GM18907 (cell line): ENCODE measurements at regions not wholly inside any gene's neighbourhood (a gene's known extent, or its start where the extent isn't known, plus 50 kb on each side); places are given as distances from the start of the nearest gene placed in this dataset.

Experiments used
- ATAC-seq: cut with Tn5 transposase; IDR thresholded peaks from one replicate; pipeline ENCODE4 v1.9.1; 2021; ENCODE audit warnings: mild to moderate bottlenecking, moderate library complexity; ENCODE audit not compliant: unreplicated experiment

DNA sequence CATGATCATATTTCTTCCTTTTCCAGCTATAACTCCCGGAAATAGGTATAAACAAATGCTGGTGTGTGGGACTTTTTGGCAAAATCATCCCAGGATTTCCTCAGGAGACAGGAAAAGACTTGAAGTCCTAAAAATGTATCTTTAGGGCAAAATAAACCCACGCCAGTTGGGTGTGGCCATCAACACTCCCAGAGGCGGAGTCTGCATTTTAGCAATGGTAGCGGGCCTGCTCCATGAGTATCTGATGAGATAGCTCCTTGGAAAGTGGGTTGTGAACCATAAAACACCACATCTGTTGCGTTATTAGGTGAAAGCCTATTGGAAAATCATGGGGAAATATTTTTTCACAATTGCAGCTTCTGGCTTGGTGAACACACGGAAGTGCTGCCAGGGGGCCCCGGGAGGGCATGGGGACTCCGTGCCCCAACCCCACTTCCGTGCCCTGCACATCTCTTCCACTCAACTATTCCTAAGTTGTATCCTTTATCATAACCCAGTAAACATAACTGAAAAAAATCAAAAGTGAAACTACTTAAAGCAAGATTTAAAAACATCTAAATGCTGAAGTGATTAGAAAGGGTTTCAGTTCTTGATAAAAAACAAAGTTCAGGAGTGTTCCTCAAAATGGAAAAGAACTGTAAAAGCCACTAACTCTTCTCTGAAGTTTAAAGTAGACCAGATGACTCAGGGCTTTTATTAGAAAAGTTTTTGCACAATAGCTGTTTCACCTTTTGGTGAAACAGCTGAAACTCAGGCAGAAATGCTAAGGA, 111.2 kb downstream of the LRRC70 start:
- no peak for ATAC-seq

DNA sequence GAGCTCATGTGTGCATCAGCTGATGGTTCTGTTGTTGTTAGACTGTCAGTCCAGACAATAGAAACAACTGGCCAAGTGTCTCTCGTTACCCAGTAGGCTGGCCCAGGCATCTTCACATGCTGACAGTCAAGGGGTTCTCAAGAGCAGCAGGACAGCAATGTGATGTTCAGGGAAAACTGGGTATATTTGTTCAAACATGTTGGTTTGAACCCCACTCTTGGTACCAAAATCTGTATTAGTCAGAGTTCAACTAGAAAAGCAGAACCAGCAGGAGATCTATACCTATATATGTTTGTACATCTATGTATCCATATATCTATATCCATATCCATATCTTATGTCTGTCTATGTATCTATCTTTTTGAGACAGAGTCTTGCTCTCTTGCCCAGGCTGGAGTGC, 108.1 kb downstream of the LRRC70 start:
- no peak for ATAC-seq

DNA sequence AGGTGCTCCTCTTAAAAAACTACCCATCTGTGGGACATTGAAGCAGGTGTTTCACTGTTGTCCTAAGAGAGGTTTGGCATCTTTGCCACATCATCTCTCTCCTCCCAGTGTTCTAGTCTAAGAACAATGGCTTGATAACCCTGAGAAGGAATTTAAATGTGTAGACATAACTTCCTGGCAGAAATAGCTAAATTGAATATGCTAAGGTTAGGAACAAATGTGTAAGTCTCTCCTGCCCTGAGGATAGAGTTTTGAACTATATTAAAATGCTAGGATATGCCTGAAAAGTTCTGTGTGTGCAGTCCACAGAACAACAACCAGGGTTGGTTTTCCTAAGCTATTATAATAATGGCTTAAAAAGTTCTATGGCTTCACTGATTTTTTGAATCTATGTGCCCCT, 106.6 kb downstream of the LRRC70 start:
- no peak for ATAC-seq

DNA sequence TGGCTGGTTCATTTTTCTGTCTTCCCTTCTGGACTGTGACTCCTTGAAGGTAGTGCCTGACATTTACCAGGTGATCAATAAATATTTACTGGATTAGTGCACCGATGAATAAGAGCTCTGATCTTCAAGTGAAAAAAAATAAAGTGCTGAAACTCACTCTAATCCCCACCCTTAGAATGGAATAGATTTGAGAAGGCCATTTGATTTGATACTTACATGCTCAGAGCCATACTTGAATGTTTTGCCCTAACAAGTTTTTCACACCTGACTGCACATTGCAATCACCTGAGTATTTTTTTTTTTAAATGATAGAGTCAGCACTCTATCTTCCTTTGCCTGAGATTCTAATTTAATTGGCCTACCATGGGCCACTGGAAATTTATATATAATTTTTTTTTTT, 105.7 kb downstream of the LRRC70 start:
- ATAC-seq: no peak

DNA sequence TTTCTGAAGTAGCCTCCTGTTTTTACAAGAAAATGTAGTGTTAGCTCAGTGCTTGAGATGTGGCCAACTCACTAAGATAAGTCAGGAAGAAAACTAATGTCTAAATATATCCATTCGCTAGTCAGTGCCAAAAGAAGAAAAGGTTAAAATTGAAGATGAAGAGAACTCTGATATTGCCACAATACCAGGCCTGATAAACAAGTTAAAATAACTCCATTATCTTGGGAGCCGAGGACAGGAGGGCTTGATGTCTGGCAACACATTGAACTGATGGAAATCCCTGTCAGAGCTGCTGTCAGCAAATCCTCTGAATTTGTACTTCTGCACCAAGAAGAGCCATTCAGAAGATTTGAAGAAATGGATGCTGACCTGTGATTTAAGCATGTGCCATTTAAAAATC, 103.4 kb downstream of the LRRC70 start:
- ATAC-seq: no peak

DNA sequence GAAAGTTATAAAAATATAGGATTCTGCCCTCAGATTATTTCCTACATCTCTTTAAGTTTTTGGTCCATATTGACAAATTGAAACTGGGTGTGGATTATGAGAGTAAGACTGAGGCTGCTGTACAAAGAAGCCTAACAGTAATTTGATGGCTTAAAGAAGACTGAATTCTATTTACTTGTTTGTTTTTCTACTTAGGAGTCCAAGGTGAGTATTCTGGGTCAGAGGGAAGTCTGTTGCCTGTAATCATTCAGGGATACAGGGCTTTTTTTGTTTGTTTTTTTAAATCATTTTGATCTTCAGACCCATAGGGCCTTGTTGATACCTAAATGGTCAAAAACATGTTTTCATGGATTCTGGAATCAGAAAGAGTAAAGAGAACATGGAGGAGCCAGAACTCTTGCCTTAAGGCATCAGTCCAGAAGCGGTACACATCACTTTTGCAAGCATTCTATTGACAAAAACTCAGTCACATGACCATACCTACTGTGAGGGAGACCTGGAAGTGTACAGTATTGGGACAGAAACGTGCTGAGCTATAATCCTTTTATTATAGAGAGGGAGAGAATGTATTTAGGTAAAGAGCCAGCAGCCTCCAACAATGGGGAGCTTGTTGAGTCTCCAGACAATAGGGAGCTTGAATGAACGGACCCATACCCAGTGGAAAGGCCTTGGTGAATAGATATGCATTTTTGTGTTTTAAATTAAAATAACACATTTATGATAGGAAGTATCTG, 102.7 kb downstream of the LRRC70 start:
- ATAC-seq: no peak

DNA sequence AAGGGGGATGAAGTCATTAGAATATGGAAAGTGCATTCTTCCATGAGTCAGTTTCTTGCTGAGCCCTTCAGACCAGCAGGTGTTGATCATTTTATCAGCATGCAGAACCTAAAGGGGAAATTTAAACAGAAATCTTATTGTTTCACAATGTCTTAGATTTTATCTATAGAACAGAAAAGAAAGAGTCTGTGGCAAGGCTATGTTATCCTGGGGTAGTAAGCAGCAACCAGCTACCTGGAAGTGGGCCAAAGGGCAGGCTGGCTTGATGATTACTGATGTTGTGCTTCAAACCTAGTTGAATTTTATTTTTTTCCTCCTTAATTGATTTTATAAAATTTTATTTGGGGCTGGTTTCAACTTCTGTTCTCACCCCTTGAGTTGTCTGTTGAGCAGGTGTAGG, 101.5 kb downstream of the LRRC70 start:
- no peak for ATAC-seq
